Rectal smooth muscle tissue (tissue), 1 donor: ENCODE measurements at regions not wholly inside any gene's neighbourhood (a gene's known extent, or its start where the extent isn't known, plus 50 kb on each side); places are given as distances from the start of the nearest gene placed in this dataset.

Experiments
- H3K27ac ChIP-seq: one replicate; pipeline ENCODE4 v1.7.0; 2013; ENCODE audit warnings: low read depth, low read length, inconsistent platforms
- H3K27me3 ChIP-seq: one replicate; pipeline ENCODE4 v1.7.0; 2013; ENCODE audit warnings: low read length; ENCODE audit not compliant: control insufficient read depth, insufficient read depth
- H3K36me3 ChIP-seq: one replicate; pipeline ENCODE4 v1.7.0; 2013; ENCODE audit warnings: low read length; ENCODE audit not compliant: control insufficient read depth, insufficient read depth
- H3K4me1 ChIP-seq: one replicate; pipeline ENCODE4 v1.7.0; 2013; ENCODE audit warnings: low read length; ENCODE audit not compliant: control insufficient read depth, insufficient read depth
- H3K4me3 ChIP-seq: one replicate; pipeline ENCODE4 v1.7.0; 2013; ENCODE audit warnings: low read length
- H3K9ac ChIP-seq: one replicate; pipeline ENCODE4 v1.7.0; 2013; ENCODE audit warnings: low read length

DNA sequence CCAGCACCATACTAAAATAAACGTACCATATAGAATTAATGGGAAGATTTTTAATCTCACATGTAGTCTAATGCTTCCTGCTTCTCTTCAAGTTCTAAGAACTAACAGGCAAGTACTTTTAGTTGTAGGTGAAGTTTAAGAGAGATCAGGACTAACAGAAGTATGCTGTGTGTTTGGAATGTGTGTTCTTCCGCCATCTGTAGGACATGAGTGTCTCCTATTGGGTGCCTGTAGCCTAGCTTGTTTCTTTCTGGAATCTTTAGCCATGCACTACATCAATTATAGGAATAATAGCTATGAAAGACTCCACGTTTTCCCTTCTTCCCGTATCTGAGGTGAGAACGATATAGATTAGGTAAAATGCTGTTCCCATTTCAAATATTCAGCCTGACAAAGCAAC is 140.2 kb upstream of the AHR start:
- no peaks in the 10 kb centered on the region for H3K4me1 ChIP-seq
- H3K9ac ChIP-seq: no peak overlapping the region
- H3K27me3 ChIP-seq: no peaks in the 10 kb centered on the region
- no peaks in the 10 kb centered on the region for H3K36me3 ChIP-seq
- no peak overlapping the region for H3K4me3 ChIP-seq
- H3K27ac ChIP-seq: no peak overlapping the region

GRCh38 chr7:17159500-17160037 is 138.9 kb upstream of the AHR start:
- no peaks in the 10 kb centered on the region for H3K27me3 ChIP-seq
- H3K4me1 ChIP-seq: no peaks in the 10 kb centered on the region
- H3K9ac ChIP-seq: no peak overlapping the region
- H3K27ac ChIP-seq: no peak overlapping the region
- H3K36me3 ChIP-seq: no peaks in the 10 kb centered on the region
- no peak overlapping the region for H3K4me3 ChIP-seq

DNA sequence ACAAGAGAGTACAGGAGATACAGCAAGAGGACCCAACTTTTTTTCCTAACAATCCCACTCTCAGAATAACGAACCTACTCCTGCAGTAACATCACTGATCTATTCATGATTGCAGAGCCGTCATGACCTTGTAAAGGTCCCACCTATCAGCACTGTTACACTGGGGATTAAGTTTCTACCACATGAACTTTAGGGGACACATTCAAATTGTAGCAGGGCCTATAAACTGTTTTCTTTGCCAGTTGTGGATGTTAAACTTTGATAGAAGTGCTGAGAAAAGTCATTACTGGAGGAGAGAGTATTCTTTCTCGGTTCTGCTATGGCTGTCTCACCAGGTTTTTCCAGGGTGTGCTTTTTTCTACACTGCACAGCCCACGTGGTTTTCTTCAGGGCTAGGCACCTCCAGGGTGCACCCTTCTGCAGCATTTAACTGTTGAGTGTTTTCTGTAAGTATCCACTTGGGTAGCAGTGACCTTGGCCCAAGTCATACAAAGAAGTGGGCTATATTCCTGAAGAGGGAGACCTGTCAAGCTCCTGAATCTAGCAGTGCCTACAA is 131.6 kb upstream of the AHR start:
- H3K4me3 ChIP-seq: no peak overlapping the region
- H3K27ac ChIP-seq: no peak overlapping the region
- H3K9ac ChIP-seq: no peak overlapping the region
- H3K27me3 ChIP-seq: no peaks in the 10 kb centered on the region
- no peaks in the 10 kb centered on the region for H3K36me3 ChIP-seq
- no peaks in the 10 kb centered on the region for H3K4me1 ChIP-seq

- Histone ChIP-seq H3K4me1 (no peaks in the 10 kb centered on the region), H3K4me3 (no peak overlapping the region), H3K27me3 (no peaks in the 10 kb centered on the region), H3K9ac (no peak overlapping the region), H3K36me3 (no peaks in the 10 kb centered on the region), H3K27ac (no peak overlapping the region)
Observed at GRCh38 chr7:17168416-17168815, 130.0 kb upstream of the AHR start.

- no peaks in the 10 kb centered on the region for H3K36me3 ChIP-seq
- H3K4me3 ChIP-seq: no peak overlapping the region
- H3K27ac ChIP-seq: no peak overlapping the region
- no peaks in the 10 kb centered on the region for H3K4me1 ChIP-seq
- no peak overlapping the region for H3K9ac ChIP-seq
- H3K27me3 ChIP-seq: no peaks in the 10 kb centered on the region
Observed at GRCh38 chr7:17171427-17171826, 127.0 kb upstream of the AHR start.

DNA sequence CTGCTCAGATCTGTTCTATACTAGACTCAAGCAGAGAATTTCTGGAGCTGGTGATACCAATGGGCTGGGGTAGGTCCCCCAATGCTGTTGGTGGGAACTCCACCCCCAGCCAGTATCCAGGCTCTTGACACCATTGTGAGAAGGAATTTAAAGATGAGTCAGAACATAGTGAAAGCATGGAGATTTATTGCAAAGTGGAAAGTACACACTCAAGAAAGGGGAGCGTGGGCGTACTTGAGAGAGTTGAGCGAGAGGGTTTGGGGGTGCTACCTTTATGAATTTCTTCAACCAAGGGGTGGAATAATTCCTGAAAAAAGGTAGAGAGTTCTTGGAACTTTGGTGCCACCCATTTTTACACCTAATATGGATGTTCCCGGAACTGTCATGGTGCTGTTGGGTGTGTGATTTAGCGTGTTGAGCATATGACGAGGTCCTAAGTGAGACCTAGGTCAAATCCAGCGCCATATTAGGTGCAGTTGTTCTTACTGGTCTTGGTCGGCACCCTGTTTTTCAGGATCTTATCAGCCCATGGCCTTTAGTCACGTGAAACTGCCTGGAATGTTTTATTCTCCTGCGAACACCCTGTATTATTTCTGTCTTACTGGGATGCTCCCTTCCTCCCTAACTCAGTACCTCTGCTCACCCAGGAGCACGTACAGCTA is 122.0 kb upstream of the AHR start:
- Histone ChIP-seq H3K27ac (no peak overlapping the region), H3K4me3 (no peak overlapping the region), H3K36me3 (no peaks in the 10 kb centered on the region), H3K9ac (no peak overlapping the region), H3K27me3 (no peaks in the 10 kb centered on the region), H3K4me1 (no peaks in the 10 kb centered on the region)

DNA sequence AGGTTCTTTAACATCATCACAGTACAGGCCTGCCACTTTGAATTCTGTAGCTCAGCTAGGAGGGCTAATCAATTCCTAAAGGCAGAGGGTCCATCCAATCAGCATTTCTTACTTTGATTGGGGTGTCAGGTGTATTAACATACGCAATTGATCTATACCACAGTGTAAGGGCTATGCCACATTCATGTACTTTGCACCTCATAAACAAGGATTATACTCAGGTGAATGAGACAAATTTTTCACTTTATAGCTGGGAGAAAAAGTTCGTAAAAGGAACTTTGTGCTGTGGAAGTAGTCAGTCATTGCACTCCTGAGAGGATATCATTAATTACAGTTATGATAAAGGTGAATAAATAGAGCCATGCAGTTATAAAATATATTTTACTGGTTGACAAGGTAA is 119.9 kb upstream of the AHR start:
- Histone ChIP-seq H3K4me3 (no peak overlapping the region), H3K36me3 (no peaks in the 10 kb centered on the region), H3K27me3 (no peaks in the 10 kb centered on the region), H3K4me1 (no peaks in the 10 kb centered on the region), H3K9ac (no peak overlapping the region), H3K27ac (no peak overlapping the region)

GRCh38 chr7:17181482-17181881 is 117.0 kb upstream of the AHR start:
- no peak overlapping the region for H3K27ac ChIP-seq
- no peak overlapping the region for H3K9ac ChIP-seq
- H3K4me1 ChIP-seq: no peaks in the 10 kb centered on the region
- no peaks in the 10 kb centered on the region for H3K27me3 ChIP-seq
- no peaks in the 10 kb centered on the region for H3K36me3 ChIP-seq
- H3K4me3 ChIP-seq: no peak overlapping the region

- Histone ChIP-seq H3K27me3 (no peaks in the 10 kb centered on the region), H3K4me3 (no peak overlapping the region), H3K36me3 (no peaks in the 10 kb centered on the region), H3K9ac (no peak overlapping the region), H3K27ac (no peak overlapping the region), H3K4me1 (no peaks in the 10 kb centered on the region)
Observed at GRCh38 chr7:17183630-17184328, 114.7 kb upstream of the AHR start.

DNA sequence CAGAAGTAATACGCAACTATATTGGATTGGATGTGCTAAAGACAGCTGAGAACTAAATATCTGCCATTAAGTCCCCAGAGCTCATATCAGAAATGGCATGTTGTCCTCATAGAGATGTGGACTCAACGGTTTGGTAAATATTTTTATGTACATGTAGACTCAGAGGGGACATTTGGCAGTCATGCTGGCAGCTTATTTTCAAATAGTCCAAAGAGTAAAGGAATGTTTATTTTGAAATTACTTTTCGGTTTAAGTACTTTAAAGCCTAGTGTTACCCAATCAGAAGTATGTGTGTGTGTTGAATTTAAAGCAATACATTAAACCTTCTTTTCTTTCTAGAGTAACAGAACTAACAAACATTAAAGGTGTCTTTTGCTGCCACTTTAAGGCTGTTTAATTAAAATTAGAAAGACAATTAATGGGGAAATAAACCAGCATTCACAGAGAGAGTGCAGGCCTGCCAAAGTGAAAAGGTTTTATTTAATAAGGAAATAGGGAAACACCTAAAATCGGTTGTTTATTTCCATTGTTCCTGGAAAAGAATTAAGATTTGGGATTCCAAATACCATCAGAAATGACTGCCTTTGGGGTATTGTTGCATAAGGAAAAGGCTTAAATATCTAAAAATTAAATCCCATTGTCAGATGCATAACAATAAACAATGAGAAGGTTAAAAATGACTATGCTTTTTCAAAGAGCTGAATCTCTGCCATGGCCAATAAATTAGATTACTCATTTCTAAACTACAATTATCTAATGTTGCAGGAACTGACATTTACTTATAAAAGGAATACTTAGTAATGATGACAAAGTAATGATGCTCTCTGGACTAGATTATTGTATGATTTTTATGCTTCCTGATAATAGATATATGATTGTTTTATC is 113.4 kb upstream of the AHR start:
- Histone ChIP-seq H3K27ac (peak overlapping the region; percentile 8), H3K4me3 (no peak overlapping the region), H3K36me3 (no peaks in the 10 kb centered on the region), H3K27me3 (no peaks in the 10 kb centered on the region), H3K4me1 (no peaks in the 10 kb centered on the region), H3K9ac (no peak overlapping the region)

GRCh38 chr7:17185690-17186070 is 112.8 kb upstream of the AHR start:
- H3K36me3 ChIP-seq: no peaks in the 10 kb centered on the region
- no peak overlapping the region for H3K9ac ChIP-seq
- H3K4me3 ChIP-seq: no peak overlapping the region
- no peaks in the 10 kb centered on the region for H3K27me3 ChIP-seq
- no peaks in the 10 kb centered on the region for H3K4me1 ChIP-seq
- H3K27ac ChIP-seq: no peak overlapping the region
